B cell (primary cell): ENCODE measurements at regions not wholly inside any gene's neighbourhood (a gene's known extent, or its start where the extent isn't known, plus 50 kb on each side); places are given as distances from the start of the nearest gene placed in this dataset.

Experiments
- ATAC-seq: fragments of 200-7000 bp; cut with Tn5 transposase; one replicate; pipeline ENCODE4 v1.10.0; 2021; ENCODE audit warnings: low read depth, mild to moderate bottlenecking, moderate number of reproducible peaks, moderate library complexity
- CTCF ChIA-PET: fragments of 350-600 bp; sonication (Branson Sonifier 250); formaldehyde crosslinking; loops from one replicate; lab custom pipeline; 2021; ENCODE audit warnings: antibody characterized with exemption, inconsistent platforms; lab: Charles Lee
- POLR2A ChIA-PET: fragments of 350-600 bp; sonication (Branson Sonifier 250); formaldehyde crosslinking; loops from one replicate; lab custom pipeline; 2021; ENCODE audit warnings: antibody characterized with exemption; lab: Charles Lee
- DNase-seq: peaks from one replicate; pipeline ENCODE4 v3.0.0; 2013
- H2AFZ ChIP-seq: 2 replicates; pipeline ENCODE4 v1.6.1; 2012; ENCODE audit warnings: mild to moderate bottlenecking, low read depth, low read length; ENCODE audit not compliant: insufficient read depth, poor library complexity, severe bottlenecking
- H3K27ac ChIP-seq, 2 donors: 1 replicate in 1 of 2; 2 replicates in 1 of 2; pipeline ENCODE4 v1.5.1; 2012 to 2013; ENCODE audit warnings: low read length in 2 of 2, mild to moderate bottlenecking in 2 of 2, moderate library complexity in 1 of 2
- H3K27me3 ChIP-seq, 4 experiments: fragments of 200-600 bp in 1 of 4; sonication (generic) in 1 of 4; replicated peaks in 1 of 4; 1 replicate in 2 of 4; 2 replicates in 2 of 4; pipeline versions ENCODE4 v1.6.1 to v1.7.0; 2013 to 2016; ENCODE audit warnings: low read length in 3 of 4, mild to moderate bottlenecking in 2 of 4, mixed read lengths in 1 of 4, moderate library complexity in 1 of 4; ENCODE audit not compliant: insufficient read depth in 4 of 4, control insufficient read depth in 3 of 4; ENCODE audit errors: control extremely low read depth in 1 of 4
- H3K36me3 ChIP-seq, 2 experiments: replicated peaks in 1 of 2; 1 replicate in 1 of 2; 2 replicates in 1 of 2; pipeline versions ENCODE4 v1.6.1 to v1.7.1; 2013; ENCODE audit warnings: low read length in 1 of 2; ENCODE audit not compliant: insufficient read depth in 2 of 2, control insufficient read depth in 1 of 2; ENCODE audit errors: control extremely low read depth in 1 of 2, extremely low read depth in 1 of 2
- H3K4me1 ChIP-seq, 2 donors: fragments of 200-600 bp in 1 of 2; sonication (generic) in 1 of 2; 1 replicate in 1 of 2; 2 replicates in 1 of 2; pipeline versions ENCODE4 v1.5.1 to v1.6.1; 2013 to 2017; ENCODE audit warnings: low read length in 2 of 2; ENCODE audit not compliant: control insufficient read depth in 2 of 2, insufficient read depth in 2 of 2
- H3K4me2 ChIP-seq: replicated peaks from 2 replicates; pipeline ENCODE3; 2012; ENCODE audit warnings: mild to moderate bottlenecking, low read depth, low read length; ENCODE audit not compliant: poor library complexity, severe bottlenecking
- H3K4me3 ChIP-seq, 5 experiments: fragments of 200-600 bp in 1 of 5; sonication (generic) in 1 of 5; 1 replicate in 3 of 5; 2 replicates in 2 of 5; pipeline versions ENCODE4 v1.5.1 to v1.7.0; 2011 to 2016; ENCODE audit warnings: low read length in 4 of 5, mild to moderate bottlenecking in 4 of 5, low read depth in 2 of 5, control low read depth in 1 of 5, moderate library complexity in 1 of 5; ENCODE audit not compliant: insufficient read depth in 1 of 5; ENCODE audit errors: control extremely low read depth in 1 of 5, extremely low read depth in 1 of 5
- H3K79me2 ChIP-seq: fragments of 200-600 bp; sonication (generic); one replicate; pipeline ENCODE4 v1.6.0; 2016; ENCODE audit warnings: low read length; ENCODE audit not compliant: control insufficient read depth, insufficient read depth
- H3K9ac ChIP-seq: fragments of 200-600 bp; sonication (generic); 2 replicates; pipeline ENCODE4 v1.6.1; 2017; ENCODE audit warnings: mild to moderate bottlenecking, low read length, moderate library complexity
- H3K9me3 ChIP-seq, 3 donors: one replicate each; pipeline versions ENCODE4 v1.6.1 to v1.7.1; 2013; ENCODE audit warnings: low read length in 2 of 3; ENCODE audit not compliant: control insufficient read depth in 2 of 3, insufficient read depth in 1 of 3; ENCODE audit errors: control extremely low read depth in 1 of 3
- H4K20me1 ChIP-seq: 2 replicates; pipeline ENCODE4 v1.6.0; 2012; ENCODE audit warnings: mild to moderate bottlenecking, low read length; ENCODE audit not compliant: insufficient read depth, control insufficient read depth, poor library complexity, severe bottlenecking
- H3K27ac Mint-ChIP-seq: one replicate; pipeline ENCODE4 v1.8.0; 2021; ENCODE audit warnings: mixed read lengths
- H3K27me3 Mint-ChIP-seq: one replicate; pipeline ENCODE4 v1.8.0; 2021; ENCODE audit warnings: mixed read lengths
- H3K4me1 Mint-ChIP-seq: one replicate; pipeline ENCODE4 v1.8.0; 2021; ENCODE audit warnings: mixed read lengths
- H3K4me3 Mint-ChIP-seq: one replicate; pipeline ENCODE4 v1.8.0; 2021; ENCODE audit warnings: mixed read lengths
- H3K9me3 Mint-ChIP-seq: one replicate; pipeline ENCODE4 v1.8.0; 2022; ENCODE audit warnings: mixed read lengths; ENCODE audit not compliant: insufficient read depth
- EZH2 ChIP-seq: IDR thresholded peaks from 2 replicates; pipeline ENCODE4 v1.6.1; 2012; ENCODE audit warnings: borderline replicate concordance, low read depth, mild to moderate bottlenecking, moderate library complexity, low read length; ENCODE audit not compliant: insufficient read depth, poor library complexity, severe bottlenecking
- WGBS: methylation state at CpG from one replicate; pipeline ENCODE4 v1.1.5; 2013; ENCODE audit warnings: missing lambda C conversion rate; ENCODE audit not compliant: insufficient coverage; 5-methylcytosine and 5-hydroxymethylcytosine counted together
- intact Hi-C: fragments of 100-400 bp; cut with micrococcal nuclease; formaldehyde crosslinking; loops from one replicate; pipeline ENCODE4 v1.10.0; 2022
- TF ChIP-seq, protein P1 (sequence below): fragments of 200-600 bp; IDR thresholded peaks from one replicate; pipeline ENCODE4 v1.8.0; 2022; ENCODE audit warnings: antibody characterized with exemption, mild to moderate bottlenecking

DNA sequence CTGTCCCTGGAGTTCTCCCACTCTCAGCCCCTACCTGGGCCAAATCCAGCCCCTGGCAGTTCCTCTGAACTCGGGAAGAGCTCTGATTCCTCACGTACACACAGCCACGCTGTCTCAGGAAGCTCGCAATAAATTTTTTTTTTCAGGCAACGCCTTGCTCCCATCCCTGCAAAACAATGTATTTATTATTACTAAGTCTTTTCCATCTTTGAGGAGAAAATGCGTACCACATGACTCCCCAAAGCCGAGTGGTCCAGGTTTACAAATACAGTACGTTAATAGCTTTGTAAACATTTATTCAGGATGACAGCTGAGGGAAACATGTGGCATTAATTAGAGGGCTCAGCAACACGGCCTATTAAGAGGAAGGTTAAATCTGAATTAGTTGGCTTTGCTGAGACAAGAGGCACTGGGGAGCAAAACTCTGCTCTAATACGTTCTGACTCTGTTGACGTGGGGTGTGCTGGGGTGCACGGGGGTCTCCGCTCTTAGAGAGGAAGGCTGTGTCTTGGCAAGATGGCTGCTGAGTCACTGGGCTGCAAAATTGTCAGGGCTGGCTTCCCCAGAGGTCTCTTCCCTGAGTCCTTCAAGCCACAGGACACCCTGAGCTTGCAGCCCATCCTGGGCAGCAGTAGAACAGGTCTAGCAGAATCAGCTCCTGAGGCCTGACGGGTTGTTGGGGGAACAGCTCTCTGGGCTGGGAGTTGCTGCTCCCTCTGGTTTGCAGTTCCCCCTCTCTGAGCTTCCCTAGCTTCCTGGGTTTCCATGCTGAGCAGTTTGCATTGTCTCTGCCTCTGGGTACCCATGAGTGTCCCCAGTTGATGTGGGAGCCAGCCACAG lies 185.2 kb upstream of the TBX3 start:
- WGBS: 57% methylated on average over 9 of the region's 14 CpGs
- Histone ChIP-seq H3K4me2 (no peak overlapping the region), H3K36me3 (no peaks in the 10 kb centered on the region), H4K20me1 (no peaks in the 10 kb centered on the region), H3K4me1 (no peaks in the 10 kb centered on the region), H3K9ac (no peak overlapping the region), H2AFZ (no peak overlapping the region), H3K4me3 (no peak overlapping the region), H3K79me2 (no peaks in the 10 kb centered on the region), H3K27me3 (no peaks in the 10 kb centered on the region), H3K9me3 (peaks cover 0 to 9% (median 0%) of the 10 kb centered on the region in 3 donors), H3K27ac (no peak overlapping the region)
- Mint-ChIP-seq H3K27me3 (no peaks in the 10 kb centered on the region), H3K27ac (no peak overlapping the region), H3K9me3 (no peaks in the 10 kb centered on the region), H3K4me3 (no peak overlapping the region), H3K4me1 (no peaks in the 10 kb centered on the region)
- POLR2A ChIA-PET: no interaction called here
- CTCF ChIA-PET: no interaction called here
- DNase-seq: no peak
- no peak for ATAC-seq
- intact Hi-C loops: no loop called here
- TF ChIP-seq EZH2: no peak
- TF ChIP-seq, protein P1, sequence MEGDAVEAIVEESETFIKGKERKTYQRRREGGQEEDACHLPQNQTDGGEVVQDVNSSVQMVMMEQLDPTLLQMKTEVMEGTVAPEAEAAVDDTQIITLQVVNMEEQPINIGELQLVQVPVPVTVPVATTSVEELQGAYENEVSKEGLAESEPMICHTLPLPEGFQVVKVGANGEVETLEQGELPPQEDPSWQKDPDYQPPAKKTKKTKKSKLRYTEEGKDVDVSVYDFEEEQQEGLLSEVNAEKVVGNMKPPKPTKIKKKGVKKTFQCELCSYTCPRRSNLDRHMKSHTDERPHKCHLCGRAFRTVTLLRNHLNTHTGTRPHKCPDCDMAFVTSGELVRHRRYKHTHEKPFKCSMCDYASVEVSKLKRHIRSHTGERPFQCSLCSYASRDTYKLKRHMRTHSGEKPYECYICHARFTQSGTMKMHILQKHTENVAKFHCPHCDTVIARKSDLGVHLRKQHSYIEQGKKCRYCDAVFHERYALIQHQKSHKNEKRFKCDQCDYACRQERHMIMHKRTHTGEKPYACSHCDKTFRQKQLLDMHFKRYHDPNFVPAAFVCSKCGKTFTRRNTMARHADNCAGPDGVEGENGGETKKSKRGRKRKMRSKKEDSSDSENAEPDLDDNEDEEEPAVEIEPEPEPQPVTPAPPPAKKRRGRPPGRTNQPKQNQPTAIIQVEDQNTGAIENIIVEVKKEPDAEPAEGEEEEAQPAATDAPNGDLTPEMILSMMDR: no peak

DNA sequence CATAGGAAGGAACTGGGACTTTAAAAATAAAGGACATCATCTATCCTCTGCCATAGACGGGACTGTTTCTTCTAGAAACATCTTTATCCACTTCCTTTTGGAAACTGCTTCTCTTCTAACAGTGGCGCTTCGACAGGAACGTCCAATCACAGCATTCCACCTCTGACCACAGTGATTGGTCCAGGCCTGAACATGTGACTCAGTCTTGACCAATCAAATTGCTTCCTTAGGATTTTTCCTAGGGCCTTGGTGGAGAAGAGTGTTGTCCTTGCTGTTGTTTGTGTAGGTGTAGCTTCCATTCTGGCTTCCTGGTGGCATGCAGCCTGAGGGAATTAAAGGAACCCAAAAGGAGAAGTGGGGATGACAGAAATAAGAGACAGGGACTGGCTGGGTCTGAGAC lies 182.4 kb upstream of the TBX3 start:
- Histone ChIP-seq H3K9me3 (peaks cover 0 to 7% (median under 1%) of the 10 kb centered on the region in 3 donors), H3K36me3 (no peaks in the 10 kb centered on the region), H2AFZ (no peak overlapping the region), H3K9ac (no peak overlapping the region), H3K4me2 (no peak overlapping the region), H3K79me2 (no peaks in the 10 kb centered on the region), H4K20me1 (no peaks in the 10 kb centered on the region), H3K27ac (no peak overlapping the region), H3K27me3 (no peaks in the 10 kb centered on the region), H3K4me1 (no peaks in the 10 kb centered on the region), H3K4me3 (no peak overlapping the region)
- ATAC-seq: no peak
- Mint-ChIP-seq H3K27ac (no peak overlapping the region), H3K4me3 (no peak overlapping the region), H3K27me3 (no peaks in the 10 kb centered on the region), H3K4me1 (no peaks in the 10 kb centered on the region), H3K9me3 (peaks cover 3% of the 10 kb centered on the region)
- no peak for DNase-seq
- TF ChIP-seq, protein P1: no peak
- no peak for TF ChIP-seq EZH2
- ChIA-PET POLR2A (no interaction called here), CTCF (no interaction called here)
- intact Hi-C loops: no loop called here
- WGBS: 83% methylated on average over 1 of the region's 4 CpGs
